ENCODE measurements at regions not wholly inside any gene's neighbourhood (a gene's known extent, or its start where the extent isn't known, plus 50 kb on each side); places are given as distances from the start of the nearest gene placed in this dataset.
"Not testable (repeated sequence)": the region's sequence is repeated elsewhere in the genome, so short reads cannot be mapped to it uniquely, and the experiment has no call there.

DNA sequence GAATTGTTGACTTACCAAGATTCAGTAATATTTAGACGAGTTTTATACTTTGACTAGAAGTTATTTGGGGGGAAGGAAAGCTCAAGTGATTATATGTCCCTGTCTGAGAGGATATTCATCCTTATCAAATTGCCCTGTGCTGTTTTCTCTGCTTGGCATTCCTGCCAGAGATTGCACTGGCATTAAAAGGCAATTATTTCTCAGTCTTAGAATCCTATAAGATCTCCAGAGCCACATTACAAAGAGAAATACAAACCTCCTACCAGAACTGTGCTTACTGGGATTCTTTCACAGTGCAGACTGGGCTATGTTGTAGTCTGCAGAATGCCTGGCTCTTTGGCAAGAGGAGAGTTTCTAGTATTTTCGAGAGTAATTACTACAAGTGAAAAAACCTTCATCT is 342.4 kb downstream of the HGF start:
- no peak for DNase-seq

DNA sequence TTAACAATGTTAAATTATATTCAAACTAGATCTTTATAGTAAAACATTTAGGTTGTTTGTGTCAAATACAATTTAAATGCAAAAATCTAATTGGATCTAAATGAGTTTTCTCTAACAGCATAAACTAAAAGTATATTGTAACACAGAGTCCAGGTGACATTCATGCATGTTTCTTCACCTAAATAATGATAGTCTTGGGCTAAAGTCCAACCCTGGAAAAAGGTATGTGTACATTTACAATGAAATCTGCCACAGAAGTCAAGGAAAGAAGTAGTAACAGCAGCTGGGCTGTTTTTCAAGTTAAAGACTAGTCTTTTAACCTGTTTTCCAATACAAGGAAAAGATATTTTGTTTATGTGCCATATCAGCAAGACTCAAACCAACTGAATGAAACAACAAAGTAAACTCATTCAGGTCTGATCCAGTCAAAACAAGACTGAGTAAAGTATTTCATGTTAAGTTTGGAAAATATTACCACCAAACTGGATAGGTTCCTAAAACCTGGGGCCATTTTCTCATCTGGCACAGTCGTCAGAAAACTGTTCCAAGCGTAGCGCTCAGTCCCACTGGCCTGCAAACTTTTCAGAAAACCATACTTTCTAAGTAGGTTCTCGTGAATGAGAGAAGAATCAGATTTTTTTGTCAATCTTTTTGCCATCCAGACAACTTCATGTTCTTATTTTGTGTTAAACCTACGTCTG is 349.2 kb downstream of the HGF start:
- DNase-seq: no peak

DNA sequence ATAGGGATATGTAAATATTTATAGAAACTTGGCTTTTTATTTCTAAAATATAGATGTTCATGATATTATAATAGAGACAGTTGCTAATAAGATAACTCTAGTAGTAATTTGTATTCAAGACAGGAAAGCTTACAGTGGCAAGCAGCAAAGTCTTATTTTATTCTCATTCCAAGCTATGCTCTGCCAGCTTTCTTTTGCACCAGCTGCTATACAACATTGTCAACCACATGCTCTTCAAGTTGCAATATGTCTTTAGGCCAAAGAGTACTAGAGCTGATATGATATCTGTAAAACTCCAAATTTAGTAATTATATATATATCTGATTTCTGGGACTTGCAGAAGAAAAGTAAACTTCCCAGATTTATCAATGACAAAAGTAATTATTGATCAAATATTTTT is 350.1 kb downstream of the HGF start:
- no peak for DNase-seq

DNA sequence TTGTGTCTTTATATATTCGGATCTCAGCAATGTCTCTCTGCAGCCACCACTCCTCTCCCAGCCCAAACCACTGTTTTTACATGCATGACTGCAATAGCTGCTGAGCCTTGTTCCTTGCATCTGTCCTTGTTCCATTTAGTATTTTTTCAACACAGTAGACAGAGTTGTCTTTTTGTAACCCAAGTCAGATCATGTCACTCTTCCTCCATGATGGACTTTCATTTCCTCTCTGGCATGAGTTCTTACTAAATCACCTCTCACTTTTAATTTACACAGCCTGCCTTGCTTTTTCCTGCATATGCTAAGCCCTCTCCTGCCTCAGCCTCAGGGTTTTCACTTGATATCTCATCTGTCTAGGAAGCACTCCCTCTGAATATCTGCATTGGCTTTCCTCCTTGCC is 353.2 kb downstream of the HGF start:
- DNase-seq: no peak

DNA sequence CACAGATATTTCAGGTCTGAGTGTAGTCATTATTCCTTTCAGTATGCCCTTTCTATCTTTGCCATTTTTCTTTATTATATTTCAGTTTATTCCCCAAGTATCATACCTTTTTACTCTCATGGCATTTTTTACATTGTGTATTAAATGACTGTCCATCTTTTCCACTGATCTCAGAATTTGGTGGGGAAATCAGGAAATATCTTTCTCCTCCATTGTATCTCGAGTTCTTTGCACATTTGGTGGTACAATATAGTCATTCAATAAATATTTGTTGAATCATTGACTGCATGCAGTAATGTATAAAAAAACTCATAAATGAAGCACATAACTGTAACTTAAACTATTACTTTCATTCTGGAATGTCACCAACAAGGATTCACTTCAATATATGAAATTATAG is 354.7 kb downstream of the HGF start:
- DNase-seq: peak; percentile 74

DNA sequence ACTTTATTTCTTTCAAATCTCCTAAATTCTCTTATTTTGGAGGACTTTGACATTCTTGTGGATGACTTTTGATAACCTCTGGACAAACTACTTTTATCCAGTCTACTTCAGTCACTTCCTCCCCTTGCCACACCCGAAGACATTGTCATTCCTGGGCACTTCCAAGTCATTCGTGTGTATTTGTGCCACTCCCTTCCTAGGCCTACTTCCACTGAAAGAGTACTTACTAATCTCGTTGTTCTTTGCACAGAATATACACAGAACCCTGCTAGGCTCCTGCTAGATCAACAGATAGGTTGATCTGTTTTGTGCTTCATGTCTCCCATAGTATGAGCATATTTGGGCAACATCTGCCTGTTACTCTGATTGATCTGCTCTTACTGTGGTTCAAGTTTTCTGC is 355.4 kb downstream of the HGF start:
- DNase-seq: no peak

DNA sequence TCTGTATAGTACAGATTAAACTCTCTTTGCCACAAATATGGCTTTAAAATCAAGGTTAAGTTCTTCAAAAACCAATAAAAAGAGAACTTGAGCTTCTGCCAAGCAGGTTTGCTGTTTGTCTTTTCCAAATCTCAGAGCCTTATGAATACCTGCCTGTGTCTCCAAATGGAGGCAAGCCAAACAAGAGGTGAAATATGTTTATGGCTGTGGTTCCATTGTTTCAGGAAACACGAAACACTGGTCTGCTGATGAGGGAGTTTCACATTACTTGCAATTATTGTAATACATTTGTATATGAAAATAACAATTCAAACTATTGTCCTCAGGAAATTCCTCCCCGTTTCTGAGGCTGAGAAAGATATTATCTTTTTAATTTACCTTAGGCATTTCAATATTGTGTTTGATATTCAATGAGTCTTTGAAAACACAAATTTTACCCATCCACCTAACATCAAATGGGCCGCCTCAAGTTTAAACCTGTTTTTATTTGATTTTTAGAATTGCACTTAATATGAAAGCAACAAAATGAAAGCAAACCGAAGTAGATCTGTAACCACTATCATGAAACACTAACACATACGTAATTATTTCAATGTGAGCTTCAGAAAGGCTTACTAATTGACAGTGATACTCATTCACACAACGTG is 359.3 kb downstream of the HGF start:
- DNase-seq: no peak

DNA sequence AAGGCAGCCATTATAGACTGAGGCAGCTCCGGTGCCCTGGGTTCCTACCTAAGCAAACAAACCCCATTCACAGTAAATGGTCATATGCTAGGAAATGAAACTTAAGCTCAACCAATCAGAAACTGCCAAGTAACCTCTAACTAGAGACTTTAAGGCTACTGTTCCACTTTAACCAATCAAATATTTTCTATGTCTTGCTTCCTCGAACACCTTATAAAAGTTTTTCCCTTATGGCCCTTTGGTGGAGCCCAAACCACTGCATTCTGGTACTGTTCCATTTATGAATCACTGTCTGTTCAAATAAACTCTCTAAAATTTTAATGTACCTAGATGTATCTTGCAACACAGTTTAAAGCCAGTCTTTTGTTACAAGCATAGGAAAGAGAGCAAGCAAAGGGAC is 361.1 kb downstream of the HGF start:
- DNase-seq: no peak

DNA sequence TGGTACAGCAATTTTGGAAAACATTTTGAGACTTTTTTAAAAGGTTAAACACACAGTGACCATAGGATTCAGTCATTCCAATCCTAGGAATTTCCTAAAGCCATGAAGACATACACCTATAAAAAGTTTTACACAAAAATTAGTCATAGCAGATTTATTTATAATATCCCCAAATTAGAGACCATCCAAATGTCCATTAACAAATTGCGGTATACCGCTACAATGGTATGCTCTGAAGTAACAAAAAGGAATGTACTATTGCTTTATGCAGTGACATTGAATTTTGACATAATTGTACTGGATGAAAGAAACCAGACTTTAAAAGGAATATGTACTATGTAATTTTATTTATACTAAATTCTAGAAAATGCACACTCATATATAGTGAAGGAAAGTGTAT is 362.8 kb downstream of the HGF start:
- DNase-seq: peak; percentile 76

DNA sequence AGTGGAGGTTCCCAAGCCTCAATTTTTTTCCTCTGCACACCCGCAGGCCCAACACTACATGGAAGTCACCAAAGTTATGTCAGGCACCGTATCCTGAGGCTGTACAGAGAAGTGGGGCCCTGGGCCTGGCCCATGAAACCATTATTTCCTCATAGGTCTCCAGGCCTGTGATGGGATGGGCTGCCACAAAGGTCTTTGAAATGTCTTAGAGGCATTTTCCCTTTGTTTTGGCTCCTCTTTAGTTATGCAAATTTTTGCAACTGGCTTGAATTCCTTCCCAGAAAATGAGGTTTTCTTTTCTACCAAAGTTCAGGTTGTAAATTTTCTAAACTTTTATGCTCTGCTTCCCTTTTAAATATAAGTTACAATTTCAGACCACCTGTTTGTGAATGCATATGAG is 365.2 kb downstream of the HGF start:
- no peak for DNase-seq

DNA sequence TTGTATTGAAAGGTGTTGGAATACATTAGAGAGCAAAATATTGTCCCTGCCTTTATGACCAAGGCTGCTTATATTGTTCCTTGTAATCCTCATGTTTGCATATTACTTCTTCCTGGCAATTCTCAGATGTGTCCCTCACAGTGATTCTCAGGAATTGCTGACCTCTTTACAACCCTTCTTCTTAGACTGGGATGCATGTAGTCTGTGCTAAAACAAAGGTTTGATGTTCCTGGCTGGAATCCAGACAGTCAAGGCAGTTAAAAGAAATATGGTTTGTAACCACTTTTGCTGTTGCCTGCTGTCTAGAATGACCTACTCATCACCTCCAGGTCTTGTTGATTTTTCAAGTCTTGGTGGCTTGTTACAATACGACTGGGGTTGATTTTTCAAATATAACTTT is 367.6 kb downstream of the HGF start:
- no peak for DNase-seq

DNA sequence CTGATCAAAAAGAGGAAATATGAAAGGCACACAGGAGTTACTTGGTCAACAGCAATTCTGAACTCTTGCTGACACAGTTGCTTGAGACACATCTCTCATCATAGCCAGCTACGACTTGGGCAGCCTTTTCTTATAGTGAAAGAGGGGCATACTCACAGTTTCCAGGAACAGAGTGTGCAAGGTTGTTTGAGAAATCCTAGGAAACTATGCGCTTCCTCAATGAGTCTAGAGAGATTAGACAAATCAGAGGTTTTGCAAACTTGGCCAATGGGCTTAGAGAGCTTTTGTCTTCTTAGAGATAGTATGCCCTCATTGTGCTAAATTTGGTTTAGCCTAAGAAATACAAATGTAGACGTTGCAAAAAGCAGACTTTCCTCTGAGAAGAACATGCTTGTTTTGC is 370.4 kb downstream of the HGF start:
- no peak for DNase-seq

DNA sequence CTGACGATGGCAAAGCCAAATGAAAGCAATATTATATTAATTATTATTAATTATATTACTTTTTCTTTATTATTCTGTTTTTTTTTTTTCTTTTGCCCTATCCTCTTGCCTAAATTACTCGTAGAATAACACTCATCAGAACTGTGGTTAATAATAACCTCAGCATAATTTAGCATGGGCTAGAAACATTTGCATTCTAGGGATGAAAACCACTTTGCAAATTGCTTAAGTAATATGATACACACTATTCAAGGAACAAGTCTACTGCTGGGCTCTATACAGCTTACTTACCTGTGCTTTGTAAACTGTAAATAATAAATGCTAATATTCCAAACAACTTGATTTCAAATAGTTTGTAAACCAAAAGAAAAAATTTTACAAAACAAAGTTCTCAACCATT is 375.8 kb downstream of the HGF start:
- no peak for DNase-seq

DNA sequence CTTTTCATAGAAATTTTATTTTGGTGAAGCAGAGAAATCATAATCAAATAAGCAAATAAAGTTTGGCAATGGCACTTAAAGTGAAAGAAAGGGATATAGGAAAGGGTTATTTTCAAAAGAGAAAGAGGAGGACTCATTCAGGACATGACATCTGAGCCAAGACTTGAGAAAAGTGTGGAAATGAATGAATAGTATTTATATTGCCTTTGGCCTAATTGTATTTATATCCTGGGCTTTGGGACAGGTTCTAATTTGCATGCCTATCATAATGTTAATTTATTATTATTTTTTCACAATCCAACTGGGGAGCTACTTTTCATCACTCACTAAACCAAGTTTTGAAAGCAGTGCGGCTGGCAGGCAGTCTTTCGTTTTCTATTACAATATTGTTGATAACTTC is 376.8 kb downstream of the HGF start:
- DNase-seq: no peak

DNA sequence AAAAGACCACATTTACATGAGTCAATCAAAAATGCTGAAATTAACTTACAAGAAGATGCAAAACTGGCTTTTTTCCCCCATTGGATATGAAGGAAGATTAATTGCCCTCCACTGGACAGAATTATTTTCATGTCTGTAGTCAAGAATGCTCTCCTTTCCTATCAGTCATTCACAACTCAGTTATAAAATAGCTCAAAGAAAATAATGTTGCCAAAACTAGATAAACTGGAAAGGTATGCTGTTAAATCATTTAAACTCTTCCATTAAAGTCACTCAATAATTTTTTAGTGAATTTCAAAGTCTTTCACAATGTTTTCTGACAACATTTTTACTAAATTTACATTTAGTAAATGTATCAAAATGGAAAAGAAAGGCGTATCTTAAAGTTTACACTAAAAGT is 384.5 kb downstream of the HGF start:
- no peak for DNase-seq

DNA sequence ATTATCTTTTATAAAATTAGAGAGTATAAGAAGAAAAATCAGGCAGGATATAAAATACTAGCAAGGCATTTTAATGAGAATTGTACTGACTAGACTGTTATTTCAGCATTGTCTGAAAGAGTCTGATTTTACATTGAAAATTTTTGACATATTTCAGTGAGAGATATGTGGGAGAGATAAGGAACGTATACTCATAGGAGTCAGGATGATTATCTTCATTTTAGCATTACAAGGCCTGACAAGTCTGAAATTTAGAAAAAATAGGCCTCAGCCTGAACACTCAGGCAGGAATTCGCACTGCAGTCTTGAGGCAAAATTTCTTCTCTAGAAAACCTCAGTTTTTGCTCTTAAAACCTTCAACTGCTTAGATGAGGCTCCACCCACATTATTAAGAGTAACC is 386.0 kb downstream of the HGF start:
- DNase-seq: no peak

DNA sequence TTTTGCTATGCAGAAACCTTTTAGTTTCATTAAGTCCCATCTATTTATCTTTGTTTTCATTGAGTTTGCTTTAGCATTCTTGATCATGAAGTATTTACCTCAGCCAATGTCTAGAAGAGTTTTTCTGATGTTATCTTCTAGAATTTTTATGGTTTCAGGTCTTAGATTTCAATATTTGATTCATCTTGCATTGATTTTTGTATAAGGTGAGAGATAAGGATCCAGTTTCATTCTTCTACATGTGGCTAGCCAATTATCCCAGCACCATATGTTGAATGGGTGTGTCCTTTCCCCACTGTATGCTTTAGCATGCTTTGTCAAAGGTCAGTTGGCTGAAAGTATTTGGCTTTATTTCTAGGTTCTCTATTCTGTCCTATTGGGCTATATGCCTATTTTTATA is 395.2 kb downstream of the HGF start:
- DNase-seq: not testable (repeated sequence)

DNA sequence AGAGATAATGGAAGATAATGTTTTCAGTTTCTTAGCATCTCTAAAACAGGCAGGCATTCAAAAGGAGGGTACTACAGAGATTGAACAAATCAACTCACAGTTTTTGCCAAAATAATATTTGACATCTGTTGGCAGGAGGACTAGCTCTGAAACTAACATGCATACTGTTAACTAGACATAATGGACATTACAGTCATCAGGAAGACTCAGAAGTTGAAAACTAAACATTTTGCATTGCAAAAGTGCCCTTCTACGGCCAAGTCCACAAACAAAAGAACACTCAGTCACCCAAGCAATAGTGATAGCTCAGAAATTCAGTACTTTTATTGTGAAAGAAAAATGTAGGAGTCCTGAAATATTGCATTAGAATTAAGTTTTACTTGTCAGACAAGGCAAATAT is 399.0 kb downstream of the HGF start:
- no peak for DNase-seq

DNA sequence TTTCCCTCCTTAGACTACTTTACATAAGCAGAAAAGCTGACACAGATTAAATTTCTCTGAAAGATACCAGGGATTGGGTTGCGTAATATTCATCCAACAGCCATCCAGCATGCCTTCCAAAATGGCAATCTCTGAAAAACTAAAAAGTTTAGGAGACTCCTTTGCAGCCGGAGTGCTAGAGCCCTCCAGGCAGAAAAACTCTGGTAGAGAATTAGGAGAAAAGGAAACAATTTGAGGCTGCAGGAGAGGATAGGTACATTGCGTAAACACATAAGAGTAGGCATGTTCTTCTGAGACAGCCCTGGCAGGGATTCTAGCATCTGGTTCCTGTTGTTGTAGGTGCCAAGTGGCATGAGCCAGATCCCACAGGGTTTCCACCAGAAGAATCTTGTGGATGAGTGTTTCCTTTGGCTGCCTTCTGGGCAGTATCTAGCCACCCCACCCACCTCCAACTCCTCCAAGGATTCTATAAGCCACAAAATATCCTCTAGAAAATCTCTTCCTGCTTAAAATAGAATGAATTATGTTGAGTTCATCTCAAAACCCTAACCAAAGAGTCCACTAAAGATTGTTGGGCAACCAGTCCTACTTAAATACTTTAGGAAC is 402.4 kb downstream of the HGF start:
- DNase-seq: no peak

DNA sequence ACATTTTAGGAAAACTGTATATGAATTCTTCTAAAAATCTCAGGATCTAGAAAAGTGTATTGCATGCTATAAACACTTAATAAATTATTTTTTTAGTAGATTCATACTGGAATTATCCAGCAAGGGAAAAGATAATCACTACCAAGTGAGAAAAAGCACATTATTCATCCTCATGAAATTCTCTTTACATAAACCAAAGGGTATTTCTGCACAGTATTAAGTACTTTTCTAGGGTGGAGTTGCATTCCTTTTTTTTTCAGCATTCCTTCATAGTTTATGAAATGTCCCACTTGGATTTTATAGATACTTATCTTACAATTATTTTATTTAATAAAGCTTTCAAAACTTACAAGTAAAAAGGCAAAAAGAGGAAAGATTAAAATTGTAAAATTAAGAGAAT is 403.3 kb downstream of the HGF start:
- DNase-seq: no peak

DNA sequence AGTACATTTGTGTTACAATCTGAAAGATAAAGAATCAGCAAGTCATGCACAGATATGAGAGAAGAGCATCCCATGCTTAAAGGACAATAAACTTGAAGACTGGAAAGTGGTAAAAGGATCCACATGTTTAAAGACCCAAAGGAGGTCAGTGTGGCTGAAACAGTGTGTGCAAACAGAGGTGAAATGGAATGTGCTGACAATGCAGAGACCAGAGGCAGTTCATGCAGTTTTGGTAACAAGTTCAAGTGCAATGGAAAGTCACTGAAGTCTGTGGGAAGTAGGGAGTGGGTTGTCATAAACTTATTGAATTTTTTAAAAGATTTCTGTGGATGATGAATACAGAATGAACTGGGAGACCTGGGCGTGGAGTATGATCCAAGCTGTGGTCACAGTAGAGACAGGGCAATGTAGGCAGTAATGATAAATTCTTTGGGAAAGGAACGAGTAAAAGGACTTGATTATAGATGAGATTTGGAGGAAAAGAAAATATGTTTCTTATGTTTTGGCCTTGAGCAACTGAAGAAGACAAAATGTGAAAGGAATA is 408.0 kb downstream of the HGF start:
- DNase-seq: no peak

DNA sequence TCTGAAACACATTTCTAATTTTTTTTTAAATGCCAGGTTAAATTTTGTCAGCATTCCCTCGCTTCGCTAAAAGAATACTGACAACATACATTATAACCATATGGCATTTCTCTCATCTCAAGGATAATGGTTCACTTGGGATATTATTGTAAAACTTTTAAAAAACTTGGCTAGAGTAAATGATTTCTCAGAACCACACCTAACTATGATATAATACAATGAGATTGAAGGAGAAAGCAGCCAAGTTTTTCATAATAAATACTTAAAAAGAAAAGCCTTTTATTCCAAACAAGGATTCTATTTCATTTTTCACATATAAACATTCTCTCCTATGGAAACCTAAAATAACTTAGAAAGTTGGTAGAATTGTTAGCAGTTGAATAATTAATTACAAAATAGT is 413.9 kb downstream of the HGF start:
- no peak for DNase-seq

DNA sequence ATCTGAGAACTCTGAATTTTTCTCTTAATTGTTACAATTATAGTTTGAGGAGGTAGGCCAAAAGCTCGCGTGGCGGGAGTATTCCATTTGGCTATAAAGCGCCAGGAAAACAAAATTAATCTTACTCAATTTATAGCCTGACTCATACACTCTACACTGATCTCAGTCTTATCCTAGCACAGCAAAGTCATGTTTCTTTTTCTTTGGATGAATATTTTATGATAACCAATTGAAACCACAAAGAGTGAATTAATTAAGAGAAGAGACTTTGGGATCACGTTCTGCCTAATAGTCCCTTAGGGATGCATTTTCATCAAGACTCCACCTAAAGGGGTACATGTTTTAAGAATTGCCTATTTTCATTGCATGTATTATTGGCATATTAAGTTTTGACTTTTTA is 420.8 kb downstream of the HGF start:
- DNase-seq: no peak

DNA sequence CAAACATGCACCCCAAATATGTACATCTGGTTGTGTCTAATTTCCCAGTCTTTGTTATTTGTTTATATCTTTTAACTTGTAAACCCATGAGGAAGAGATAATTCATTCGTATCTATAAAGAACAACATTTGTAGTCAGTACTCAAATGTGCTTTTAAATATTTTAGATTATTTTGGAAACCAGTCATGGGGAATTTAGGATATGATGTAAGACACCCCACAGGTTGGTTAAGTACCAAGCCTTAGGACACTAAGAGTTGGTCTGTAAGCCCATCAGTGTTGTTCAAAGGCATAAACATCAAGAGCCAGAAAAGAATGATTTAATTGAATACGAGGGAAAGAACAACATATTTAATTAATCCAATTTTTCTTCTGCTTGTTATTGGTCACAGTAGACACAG is 421.1 kb upstream of the SEMA3C start:
- DNase-seq: peak; percentile 52

DNA sequence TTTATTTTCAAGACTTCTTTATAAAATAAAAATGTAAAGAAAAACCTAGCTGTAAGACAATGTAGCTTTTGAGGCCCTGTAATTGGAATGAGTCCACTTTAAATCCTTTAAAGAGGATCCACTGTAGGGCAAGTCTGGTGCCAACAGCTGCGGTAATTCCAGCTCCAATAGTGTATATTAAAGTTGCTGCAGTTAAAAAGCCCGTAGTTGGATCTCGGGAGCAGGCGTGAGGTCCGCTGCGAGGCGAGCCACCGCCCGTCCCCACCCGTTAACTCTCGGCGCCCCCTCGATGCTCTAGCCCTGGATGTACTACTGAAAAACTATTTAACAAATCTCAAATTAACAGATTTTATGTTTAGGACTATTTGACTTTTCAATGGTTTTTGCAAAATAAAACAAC is 414.7 kb upstream of the SEMA3C start:
- DNase-seq: no peak

Measured in HCEC 1CT (cell line).